ENCODE measurements at regions not wholly inside any gene's neighbourhood (a gene's known extent, or its start where the extent isn't known, plus 50 kb on each side); places are given as distances from the start of the nearest gene placed in this dataset.

DNA sequence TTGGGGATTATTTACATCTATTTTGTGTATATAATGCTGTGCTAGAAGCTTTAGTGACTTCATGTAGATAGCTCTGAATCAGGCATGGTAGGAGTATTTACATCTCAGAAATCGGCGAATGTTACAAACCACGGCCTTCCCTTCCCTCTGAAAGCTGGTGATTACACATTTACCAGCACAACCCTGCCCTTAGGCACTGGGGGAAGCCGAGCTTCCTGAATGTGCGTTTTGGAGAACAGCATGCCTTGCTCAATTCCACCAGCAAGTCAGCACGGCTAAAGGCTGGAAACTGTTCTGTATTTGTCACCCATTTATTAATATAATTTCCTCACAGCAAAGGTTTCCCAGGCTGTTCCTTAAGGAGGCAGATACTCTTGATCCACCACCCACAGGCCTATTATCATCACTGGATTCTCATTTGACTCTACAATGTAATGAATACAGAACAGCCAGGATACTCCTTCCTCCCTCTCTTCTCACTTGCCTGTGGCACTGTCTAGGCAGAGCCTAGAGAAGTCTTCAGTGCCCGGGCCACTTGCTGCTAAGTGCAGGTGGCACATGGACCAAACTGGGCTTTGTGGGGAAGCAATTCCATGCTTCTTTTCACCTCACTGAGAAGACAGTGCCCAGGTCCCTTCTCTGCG lies 55.2 kb upstream of the CACNA2D3 start:
- Mint-ChIP-seq H3K27me3 (ENCODE audit: insufficient read depth, low read depth, poor library complexity) (peaks cover 10% of the 10 kb centered on the region), H3K4me3 (no peak overlapping the region), H3K9me3 (peaks cover 32% of the 10 kb centered on the region), H3K36me3 (ENCODE audit: low read depth) (peaks cover 21% of the 10 kb centered on the region), H3K4me1 (peaks cover 1% of the 10 kb centered on the region), H3K27ac (no peak overlapping the region)
- no peak for DNase-seq (ENCODE audit: low spot score)
- H3K36me3 ChIP-seq (ENCODE audit: insufficient read depth) = peaks cover 11% of the 10 kb centered on the region
- no peak for ATAC-seq
- H4K20me1 ChIP-seq (replicated peaks; ENCODE audit: insufficient read depth) = no peaks in the 10 kb centered on the region
- H3K79me2 ChIP-seq (replicated peaks; ENCODE audit: insufficient read depth) = no peaks in the 10 kb centered on the region
- H3K27ac ChIP-seq (ENCODE audit: low read depth) = no peak overlapping the region
- H2AFZ ChIP-seq = no peak overlapping the region
- TF ChIP-seq, protein P1, sequence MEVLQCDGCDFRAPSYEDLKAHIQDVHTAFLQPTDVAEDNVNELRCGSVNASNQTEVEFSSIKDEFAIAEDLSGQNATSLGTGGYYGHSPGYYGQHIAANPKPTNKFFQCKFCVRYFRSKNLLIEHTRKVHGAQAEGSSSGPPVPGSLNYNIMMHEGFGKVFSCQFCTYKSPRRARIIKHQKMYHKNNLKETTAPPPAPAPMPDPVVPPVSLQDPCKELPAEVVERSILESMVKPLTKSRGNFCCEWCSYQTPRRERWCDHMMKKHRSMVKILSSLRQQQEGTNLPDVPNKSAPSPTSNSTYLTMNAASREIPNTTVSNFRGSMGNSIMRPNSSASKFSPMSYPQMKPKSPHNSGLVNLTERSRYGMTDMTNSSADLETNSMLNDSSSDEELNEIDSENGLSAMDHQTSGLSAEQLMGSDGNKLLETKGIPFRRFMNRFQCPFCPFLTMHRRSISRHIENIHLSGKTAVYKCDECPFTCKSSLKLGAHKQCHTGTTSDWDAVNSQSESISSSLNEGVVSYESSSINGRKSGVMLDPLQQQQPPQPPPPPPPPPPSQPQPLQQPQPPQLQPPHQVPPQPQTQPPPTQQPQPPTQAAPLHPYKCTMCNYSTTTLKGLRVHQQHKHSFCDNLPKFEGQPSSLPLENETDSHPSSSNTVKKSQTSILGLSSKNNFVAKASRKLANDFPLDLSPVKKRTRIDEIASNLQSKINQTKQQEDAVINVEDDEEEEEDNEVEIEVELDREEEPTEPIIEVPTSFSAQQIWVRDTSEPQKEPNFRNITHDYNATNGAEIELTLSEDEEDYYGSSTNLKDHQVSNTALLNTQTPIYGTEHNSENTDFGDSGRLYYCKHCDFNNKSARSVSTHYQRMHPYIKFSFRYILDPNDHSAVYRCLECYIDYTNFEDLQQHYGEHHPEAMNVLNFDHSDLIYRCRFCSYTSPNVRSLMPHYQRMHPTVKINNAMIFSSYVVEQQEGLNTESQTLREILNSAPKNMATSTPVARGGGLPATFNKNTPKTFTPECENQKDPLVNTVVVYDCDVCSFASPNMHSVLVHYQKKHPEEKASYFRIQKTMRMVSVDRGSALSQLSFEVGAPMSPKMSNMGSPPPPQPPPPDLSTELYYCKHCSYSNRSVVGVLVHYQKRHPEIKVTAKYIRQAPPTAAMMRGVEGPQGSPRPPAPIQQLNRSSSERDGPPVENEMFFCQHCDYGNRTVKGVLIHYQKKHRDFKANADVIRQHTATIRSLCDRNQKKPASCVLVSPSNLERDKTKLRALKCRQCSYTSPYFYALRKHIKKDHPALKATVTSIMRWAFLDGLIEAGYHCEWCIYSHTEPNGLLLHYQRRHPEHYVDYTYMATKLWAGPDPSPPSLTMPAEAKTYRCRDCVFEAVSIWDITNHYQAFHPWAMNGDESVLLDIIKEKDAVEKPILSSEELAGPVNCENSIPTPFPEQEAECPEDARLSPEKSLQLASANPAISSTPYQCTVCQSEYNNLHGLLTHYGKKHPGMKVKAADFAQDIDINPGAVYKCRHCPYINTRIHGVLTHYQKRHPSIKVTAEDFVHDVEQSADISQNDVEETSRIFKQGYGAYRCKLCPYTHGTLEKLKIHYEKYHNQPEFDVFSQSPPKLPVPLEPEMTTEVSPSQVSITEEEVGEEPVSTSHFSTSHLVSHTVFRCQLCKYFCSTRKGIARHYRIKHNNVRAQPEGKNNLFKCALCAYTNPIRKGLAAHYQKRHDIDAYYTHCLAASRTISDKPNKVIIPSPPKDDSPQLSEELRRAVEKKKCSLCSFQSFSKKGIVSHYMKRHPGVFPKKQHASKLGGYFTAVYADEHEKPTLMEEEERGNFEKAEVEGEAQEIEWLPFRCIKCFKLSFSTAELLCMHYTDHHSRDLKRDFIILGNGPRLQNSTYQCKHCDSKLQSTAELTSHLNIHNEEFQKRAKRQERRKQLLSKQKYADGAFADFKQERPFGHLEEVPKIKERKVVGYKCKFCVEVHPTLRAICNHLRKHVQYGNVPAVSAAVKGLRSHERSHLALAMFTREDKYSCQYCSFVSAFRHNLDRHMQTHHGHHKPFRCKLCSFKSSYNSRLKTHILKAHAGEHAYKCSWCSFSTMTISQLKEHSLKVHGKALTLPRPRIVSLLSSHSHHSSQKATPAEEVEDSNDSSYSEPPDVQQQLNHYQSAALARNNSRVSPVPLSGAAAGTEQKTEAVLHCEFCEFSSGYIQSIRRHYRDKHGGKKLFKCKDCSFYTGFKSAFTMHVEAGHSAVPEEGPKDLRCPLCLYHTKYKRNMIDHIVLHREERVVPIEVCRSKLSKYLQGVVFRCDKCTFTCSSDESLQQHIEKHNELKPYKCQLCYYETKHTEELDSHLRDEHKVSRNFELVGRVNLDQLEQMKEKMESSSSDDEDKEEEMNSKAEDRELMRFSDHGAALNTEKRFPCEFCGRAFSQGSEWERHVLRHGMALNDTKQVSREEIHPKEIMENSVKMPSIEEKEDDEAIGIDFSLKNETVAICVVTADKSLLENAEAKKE (CRISPR knock-in tag; IDR thresholded peaks at IDR 0.05) = no peak
- TF ChIP-seq JUNB (IDR thresholded peaks at IDR 0.05; ENCODE audit: unreplicated experiment) (no peak), ZNF331 (CRISPR knock-in tag; IDR thresholded peaks at IDR 0.05; ENCODE audit: low read depth) (no peak), NANOG (IDR thresholded peaks at IDR 0.05; ENCODE audit: borderline replicate concordance) (no peak), EZH2phosphoT487 (IDR thresholded peaks at IDR 0.05; ENCODE audit: unreplicated experiment) (no peak), ZNF114 (CRISPR knock-in tag; IDR thresholded peaks at IDR 0.05) (no peak), CREB1 (CRISPR knock-in tag; IDR thresholded peaks at IDR 0.05; ENCODE audit: low read depth) (no peak), STAT1 (IDR thresholded peaks at IDR 0.05; ENCODE audit: unreplicated experiment) (no peak), POLR2AphosphoS5 (IDR thresholded peaks at IDR 0.05; ENCODE audit: low read depth) (no peak), EZH2 (IDR thresholded peaks at IDR 0.05; ENCODE audit: low read depth, unreplicated experiment) (no peak)
- TF ChIP-seq, protein P2, sequence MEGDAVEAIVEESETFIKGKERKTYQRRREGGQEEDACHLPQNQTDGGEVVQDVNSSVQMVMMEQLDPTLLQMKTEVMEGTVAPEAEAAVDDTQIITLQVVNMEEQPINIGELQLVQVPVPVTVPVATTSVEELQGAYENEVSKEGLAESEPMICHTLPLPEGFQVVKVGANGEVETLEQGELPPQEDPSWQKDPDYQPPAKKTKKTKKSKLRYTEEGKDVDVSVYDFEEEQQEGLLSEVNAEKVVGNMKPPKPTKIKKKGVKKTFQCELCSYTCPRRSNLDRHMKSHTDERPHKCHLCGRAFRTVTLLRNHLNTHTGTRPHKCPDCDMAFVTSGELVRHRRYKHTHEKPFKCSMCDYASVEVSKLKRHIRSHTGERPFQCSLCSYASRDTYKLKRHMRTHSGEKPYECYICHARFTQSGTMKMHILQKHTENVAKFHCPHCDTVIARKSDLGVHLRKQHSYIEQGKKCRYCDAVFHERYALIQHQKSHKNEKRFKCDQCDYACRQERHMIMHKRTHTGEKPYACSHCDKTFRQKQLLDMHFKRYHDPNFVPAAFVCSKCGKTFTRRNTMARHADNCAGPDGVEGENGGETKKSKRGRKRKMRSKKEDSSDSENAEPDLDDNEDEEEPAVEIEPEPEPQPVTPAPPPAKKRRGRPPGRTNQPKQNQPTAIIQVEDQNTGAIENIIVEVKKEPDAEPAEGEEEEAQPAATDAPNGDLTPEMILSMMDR (conservative IDR thresholded peaks at IDR 0.05; ENCODE audit: low read depth in 2 of 2) = no peak
- TF ChIP-seq, protein P3, sequence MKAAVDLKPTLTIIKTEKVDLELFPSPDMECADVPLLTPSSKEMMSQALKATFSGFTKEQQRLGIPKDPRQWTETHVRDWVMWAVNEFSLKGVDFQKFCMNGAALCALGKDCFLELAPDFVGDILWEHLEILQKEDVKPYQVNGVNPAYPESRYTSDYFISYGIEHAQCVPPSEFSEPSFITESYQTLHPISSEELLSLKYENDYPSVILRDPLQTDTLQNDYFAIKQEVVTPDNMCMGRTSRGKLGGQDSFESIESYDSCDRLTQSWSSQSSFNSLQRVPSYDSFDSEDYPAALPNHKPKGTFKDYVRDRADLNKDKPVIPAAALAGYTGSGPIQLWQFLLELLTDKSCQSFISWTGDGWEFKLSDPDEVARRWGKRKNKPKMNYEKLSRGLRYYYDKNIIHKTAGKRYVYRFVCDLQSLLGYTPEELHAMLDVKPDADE (IDR thresholded peaks at IDR 0.05) = no peak
- TF ChIP-seq, protein P4, sequence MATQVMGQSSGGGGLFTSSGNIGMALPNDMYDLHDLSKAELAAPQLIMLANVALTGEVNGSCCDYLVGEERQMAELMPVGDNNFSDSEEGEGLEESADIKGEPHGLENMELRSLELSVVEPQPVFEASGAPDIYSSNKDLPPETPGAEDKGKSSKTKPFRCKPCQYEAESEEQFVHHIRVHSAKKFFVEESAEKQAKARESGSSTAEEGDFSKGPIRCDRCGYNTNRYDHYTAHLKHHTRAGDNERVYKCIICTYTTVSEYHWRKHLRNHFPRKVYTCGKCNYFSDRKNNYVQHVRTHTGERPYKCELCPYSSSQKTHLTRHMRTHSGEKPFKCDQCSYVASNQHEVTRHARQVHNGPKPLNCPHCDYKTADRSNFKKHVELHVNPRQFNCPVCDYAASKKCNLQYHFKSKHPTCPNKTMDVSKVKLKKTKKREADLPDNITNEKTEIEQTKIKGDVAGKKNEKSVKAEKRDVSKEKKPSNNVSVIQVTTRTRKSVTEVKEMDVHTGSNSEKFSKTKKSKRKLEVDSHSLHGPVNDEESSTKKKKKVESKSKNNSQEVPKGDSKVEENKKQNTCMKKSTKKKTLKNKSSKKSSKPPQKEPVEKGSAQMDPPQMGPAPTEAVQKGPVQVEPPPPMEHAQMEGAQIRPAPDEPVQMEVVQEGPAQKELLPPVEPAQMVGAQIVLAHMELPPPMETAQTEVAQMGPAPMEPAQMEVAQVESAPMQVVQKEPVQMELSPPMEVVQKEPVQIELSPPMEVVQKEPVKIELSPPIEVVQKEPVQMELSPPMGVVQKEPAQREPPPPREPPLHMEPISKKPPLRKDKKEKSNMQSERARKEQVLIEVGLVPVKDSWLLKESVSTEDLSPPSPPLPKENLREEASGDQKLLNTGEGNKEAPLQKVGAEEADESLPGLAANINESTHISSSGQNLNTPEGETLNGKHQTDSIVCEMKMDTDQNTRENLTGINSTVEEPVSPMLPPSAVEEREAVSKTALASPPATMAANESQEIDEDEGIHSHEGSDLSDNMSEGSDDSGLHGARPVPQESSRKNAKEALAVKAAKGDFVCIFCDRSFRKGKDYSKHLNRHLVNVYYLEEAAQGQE (IDR thresholded peaks at IDR 0.05; ENCODE audit: unreplicated experiment) = no peak
- H3F3A ChIP-seq (replicated peaks; ENCODE audit: low read depth) = no peaks in the 10 kb centered on the region
- H3K4me3 ChIP-seq = no peak overlapping the region
- no peak overlapping the region for H3K4me2 ChIP-seq
- 0 out of 2 replicates have a peak, but pooled peaks cover 3% of the 10 kb centered on the region for H3K9me2 ChIP-seq (ENCODE audit: insufficient read depth)
- H3K27me3 ChIP-seq (ENCODE audit: insufficient read depth) = no peaks in the 10 kb centered on the region
- no peaks in the 10 kb centered on the region for H3K4me1 ChIP-seq (ENCODE audit: insufficient read depth)
